Right lobe of liver (tissue), 6 donors: ENCODE measurements at regions not wholly inside any gene's neighbourhood (a gene's known extent, or its start where the extent isn't known, plus 50 kb on each side); places are given as distances from the start of the nearest gene placed in this dataset.

ENCODE experiments used
- ATAC-seq, 4 donors: fragments of 200-7000 bp; cut with Tn5 transposase; one replicate each; pipeline ENCODE4 v1.9.1; 2020; ENCODE audit warnings: mild to moderate bottlenecking in 4 of 4, moderate library complexity in 4 of 4
- DNase-seq, 3 donors: peaks; one replicate each; pipeline ENCODE4 v3.0.0-alpha.2; 2020
- H3K27ac ChIP-seq, 3 donors: fragments of 200-600 bp; one replicate each; pipeline ENCODE4 v1.8.0; 2022
- H3K27me3 ChIP-seq, 2 donors: fragments of 200-600 bp; one replicate each; pipeline ENCODE4 v1.8.0; 2022
- H3K36me3 ChIP-seq, 4 donors: fragments of 200-600 bp; sonication (generic) in 1 of 4; one replicate each; pipeline versions ENCODE4 v1.5.1 to v1.8.0; 2017 to 2022; ENCODE audit warnings: control low read depth in 1 of 4
- H3K4me1 ChIP-seq, 4 donors: fragments of 200-600 bp; sonication (generic) in 1 of 4; one replicate each; pipeline versions ENCODE4 v1.5.1 to v1.8.0; 2017 to 2022; ENCODE audit warnings: control low read depth in 1 of 4
- H3K4me3 ChIP-seq, 3 donors: fragments of 200-600 bp; one replicate each; pipeline ENCODE4 v1.8.0; 2022
- H3K9me3 ChIP-seq, 4 donors: fragments of 200-600 bp; sonication (generic) in 1 of 4; one replicate each; pipeline versions ENCODE4 v1.5.1 to v1.8.0; 2017 to 2022; ENCODE audit warnings: control low read depth in 1 of 4
- POLR2A ChIP-seq: fragments of 450-650 bp; IDR thresholded peaks from one replicate; pipeline ENCODE4 v1.6.1; 2017; ENCODE audit warnings: antibody characterized with exemption, mild to moderate bottlenecking
- WGBS: methylation state at CpG from one replicate; pipeline ENCODE4 v1.1.6; 2018; ENCODE audit warnings: low coverage, low lambda C conversion rate; ENCODE audit not compliant: insufficient coverage; ENCODE audit errors: missing lambda C conversion rate; 5-methylcytosine and 5-hydroxymethylcytosine counted together
- intact Hi-C, 2 donors: fragments of 100-400 bp; cut with DNase I; formaldehyde crosslinking; loops; one replicate each; pipeline versions ENCODE4 v1.11.2 to v1.14.1; 2022
- TF ChIP-seq, protein P1 (sequence below), 4 donors: fragments of 200-600 bp in 3 of 4; fragments of 450-650 bp in 1 of 4; IDR thresholded peaks; one replicate each; pipeline versions ENCODE4 v1.5.1 to v1.8.0; 2016 to 2022; ENCODE audit warnings: antibody characterized with exemption in 4 of 4, mild to moderate bottlenecking in 2 of 4
- donor health status: DM: no; HTN: yes; CAD: no.
- donor health status: DM: no; HTN: no; CAD: no.
- donor health status: DM: no; HTN: no; CAD: no.
- donor health status: DM: no; HTN: yes; CAD: no.
- donor health status: DM: no; HTN: yes; CAD: no.

DNA sequence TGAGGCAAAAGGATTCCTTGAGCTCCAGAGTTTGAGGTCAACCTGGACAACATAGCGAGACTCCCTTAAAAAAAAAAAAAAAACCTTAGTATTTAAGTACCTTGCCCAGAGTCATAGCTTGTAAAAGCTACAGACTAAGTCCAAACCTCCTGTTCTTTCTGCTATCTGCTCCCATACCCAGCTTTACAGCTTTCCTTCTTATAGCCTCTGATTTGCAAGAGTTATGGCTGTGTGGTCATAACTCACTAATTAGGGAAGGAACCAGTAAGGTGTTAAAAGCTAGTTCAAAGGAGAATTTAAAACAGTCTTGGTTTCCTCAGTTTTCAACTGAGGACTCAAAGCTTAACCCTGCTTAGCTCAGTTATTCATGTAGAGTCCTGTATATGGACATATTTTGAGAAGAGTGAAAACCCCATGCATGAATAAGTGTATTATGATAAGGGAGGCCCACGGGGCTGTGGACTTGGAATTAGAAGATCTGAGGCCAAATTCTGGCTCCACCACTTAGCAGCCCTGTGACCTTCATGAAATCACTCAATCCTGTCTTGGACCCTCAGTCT, 135.5 kb upstream of the SMAD3 start:
- DNase-seq: no peak
- ATAC-seq: no peak
- Histone ChIP-seq H3K4me3 (no peak overlapping the region), H3K36me3 (no peaks in the 10 kb centered on the region), H3K9me3 (no peaks in the 10 kb centered on the region), H3K27me3 (no peaks in the 10 kb centered on the region), H3K27ac (no peak overlapping the region), H3K4me1 (peaks cover 0 to 10% (median 0%) of the 10 kb centered on the region in 4 donors)
- TF ChIP-seq, protein P1, sequence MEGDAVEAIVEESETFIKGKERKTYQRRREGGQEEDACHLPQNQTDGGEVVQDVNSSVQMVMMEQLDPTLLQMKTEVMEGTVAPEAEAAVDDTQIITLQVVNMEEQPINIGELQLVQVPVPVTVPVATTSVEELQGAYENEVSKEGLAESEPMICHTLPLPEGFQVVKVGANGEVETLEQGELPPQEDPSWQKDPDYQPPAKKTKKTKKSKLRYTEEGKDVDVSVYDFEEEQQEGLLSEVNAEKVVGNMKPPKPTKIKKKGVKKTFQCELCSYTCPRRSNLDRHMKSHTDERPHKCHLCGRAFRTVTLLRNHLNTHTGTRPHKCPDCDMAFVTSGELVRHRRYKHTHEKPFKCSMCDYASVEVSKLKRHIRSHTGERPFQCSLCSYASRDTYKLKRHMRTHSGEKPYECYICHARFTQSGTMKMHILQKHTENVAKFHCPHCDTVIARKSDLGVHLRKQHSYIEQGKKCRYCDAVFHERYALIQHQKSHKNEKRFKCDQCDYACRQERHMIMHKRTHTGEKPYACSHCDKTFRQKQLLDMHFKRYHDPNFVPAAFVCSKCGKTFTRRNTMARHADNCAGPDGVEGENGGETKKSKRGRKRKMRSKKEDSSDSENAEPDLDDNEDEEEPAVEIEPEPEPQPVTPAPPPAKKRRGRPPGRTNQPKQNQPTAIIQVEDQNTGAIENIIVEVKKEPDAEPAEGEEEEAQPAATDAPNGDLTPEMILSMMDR (IDR thresholded peaks at IDR 0.05): no peak
- TF ChIP-seq POLR2A: no peak
- intact Hi-C loops: no loop called here
- 92% methylated on average over 2 of the region's 2 CpGs for WGBS

DNA sequence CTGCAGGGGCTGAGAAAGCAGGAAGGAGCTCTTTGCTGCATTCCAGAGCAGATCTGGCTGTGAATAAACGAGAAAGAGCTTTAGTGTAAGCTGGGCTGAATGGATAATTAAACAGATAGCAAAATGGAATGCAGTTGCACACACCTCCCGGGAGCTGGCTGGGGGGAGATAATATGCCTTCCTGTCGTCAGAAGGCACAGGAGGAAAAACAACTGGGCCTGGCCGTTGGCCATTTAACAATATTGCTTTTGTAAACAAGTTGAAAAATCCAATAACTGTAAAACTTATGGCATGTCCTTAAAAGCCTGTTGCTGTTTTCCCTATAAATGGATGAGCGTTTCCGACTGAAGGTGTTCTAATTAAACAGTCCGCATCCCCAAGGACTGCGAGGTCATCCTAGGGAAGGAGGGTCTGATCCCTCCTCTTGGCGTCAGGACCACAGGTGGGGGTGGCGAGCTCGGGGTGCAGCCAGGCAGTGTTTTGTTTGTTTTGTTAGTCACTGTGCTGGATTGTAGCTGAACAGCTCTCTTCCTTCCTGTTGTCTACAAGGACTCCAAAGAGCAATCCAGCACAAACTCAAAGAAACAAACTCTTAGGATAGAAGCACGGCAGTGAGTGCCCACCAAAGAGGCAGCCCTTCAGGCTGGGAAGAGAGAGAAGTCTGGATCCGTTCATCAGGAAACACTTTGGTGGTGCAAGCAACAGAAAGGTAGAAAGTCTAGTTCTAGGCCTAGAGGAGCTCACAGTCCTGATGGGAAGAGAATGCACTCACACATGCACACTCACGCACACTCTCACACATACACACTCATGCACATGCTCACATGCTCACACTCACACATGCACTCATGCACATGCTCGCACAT, 133.4 kb upstream of the SMAD3 start:
- DNase-seq (peak in 2 of 3 donors; percentile 40 to 78), ATAC-seq (peak; percentile 53 to 87 (median 76))
- 28% methylated on average over 13 of the region's 15 CpGs for WGBS
- no peaks in the 10 kb centered on the region for H3K27me3 ChIP-seq
- H3K27ac ChIP-seq: peak overlapping the region in 1 of 3 donors; percentile 33
- no peaks in the 10 kb centered on the region for H3K9me3 ChIP-seq
- no peaks in the 10 kb centered on the region for H3K36me3 ChIP-seq
- peaks cover 0 to 10% (median 0%) of the 10 kb centered on the region in 4 donors for H3K4me1 ChIP-seq
- H3K4me3 ChIP-seq: no peak overlapping the region
- intact Hi-C loops: no loop called here
- TF ChIP-seq, protein P1 (IDR thresholded peaks at IDR 0.05): no peak
- TF ChIP-seq POLR2A: no peak

DNA sequence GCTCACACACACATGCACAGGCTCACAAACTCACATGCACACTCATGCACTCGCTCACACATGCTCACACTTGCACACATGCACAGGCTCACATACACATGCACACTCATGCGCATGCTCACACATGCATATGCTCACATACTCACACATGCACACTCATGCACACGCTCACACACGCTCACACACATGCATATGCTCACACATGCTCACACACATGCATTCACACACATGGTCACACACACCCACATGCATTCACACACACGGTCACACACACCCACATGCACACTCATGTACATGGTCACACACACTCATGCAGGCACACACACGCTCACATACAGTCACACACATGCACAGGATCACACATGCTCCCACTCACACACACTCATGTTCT, 132.8 kb upstream of the SMAD3 start:
- Histone ChIP-seq H3K4me3 (no peak overlapping the region), H3K4me1 (peaks cover 0 to 10% (median 0%) of the 10 kb centered on the region in 4 donors), H3K9me3 (no peaks in the 10 kb centered on the region), H3K27me3 (no peaks in the 10 kb centered on the region), H3K36me3 (no peaks in the 10 kb centered on the region), H3K27ac (no peak overlapping the region)
- peak in 1 of 3 donors; percentile 16 for DNase-seq
- TF ChIP-seq, protein P1 (IDR thresholded peaks at IDR 0.05): no peak
- TF ChIP-seq POLR2A: no peak
- intact Hi-C loops: no loop called here
- WGBS: 70% methylated on average over 5 of the region's 6 CpGs
- no peak for ATAC-seq

DNA sequence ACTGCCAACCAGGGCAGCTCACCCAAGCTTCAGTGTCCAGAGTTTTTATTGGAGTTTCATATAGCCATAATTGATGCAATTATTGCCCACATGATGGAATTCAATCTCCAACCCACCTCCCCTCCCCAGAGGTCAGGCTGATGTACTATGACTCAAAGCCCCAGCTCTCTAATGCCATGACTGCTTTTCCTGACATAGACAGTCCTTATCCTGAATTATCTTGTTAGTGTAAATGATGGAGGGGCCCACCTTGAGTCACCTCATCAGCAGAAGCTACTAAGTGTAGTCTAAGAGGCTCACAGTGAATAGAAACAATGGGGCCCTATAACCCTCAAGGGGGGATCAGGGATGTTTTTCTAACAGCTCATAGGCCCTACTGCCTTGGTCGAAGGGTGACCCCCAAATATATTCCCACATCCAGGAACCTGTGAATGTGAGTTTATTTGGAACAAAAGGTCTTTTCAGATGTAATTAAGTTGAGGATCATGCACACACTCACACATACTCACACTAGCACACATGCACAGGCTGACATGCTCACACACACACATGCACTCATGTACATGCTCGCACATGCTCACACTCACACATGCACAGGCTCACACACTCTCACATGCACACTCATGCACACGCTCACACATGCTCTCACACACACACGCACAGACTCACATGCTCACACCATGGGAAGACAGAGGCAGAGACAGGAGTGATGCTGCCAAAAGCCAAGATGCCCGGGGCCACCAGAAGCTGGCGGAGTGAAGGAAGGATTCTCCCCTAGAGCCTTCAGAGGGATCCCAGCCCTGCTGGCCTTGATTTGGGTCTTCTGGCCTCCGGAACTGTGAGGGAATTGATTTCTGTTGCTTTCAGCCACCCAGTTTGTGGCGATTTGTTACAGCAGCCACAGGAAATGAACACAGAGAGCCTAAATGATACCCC, 131.2 kb upstream of the SMAD3 start:
- no peaks in the 10 kb centered on the region for H3K27me3 ChIP-seq
- no peak overlapping the region for H3K4me3 ChIP-seq
- no peaks in the 10 kb centered on the region for H3K9me3 ChIP-seq
- TF ChIP-seq, protein P1 (IDR thresholded peaks at IDR 0.05): no peak
- TF ChIP-seq POLR2A: no peak
- 82% methylated on average over 3 of the region's 8 CpGs for WGBS
- no peaks in the 10 kb centered on the region for H3K36me3 ChIP-seq
- H3K27ac ChIP-seq: no peak overlapping the region
- peak in 1 of 3 donors; percentile 22 for DNase-seq
- ATAC-seq: no peak
- H3K4me1 ChIP-seq: peaks cover 0 to 10% (median 0%) of the 10 kb centered on the region in 4 donors
- intact Hi-C loops: no loop called here
